ENCODE measurements at regions not wholly inside any gene's neighbourhood (a gene's known extent, or its start where the extent isn't known, plus 50 kb on each side); places are given as distances from the start of the nearest gene placed in this dataset.

- no peaks in the 10 kb centered on the region for H3K27me3 ChIP-seq (ENCODE audit: insufficient read depth, poor library complexity, severe bottlenecking)
- H3K4me3 ChIP-seq (replicated peaks; ENCODE audit: insufficient read depth, low read length), result no peak overlapping the region
- no peak for TF ChIP-seq POLR2AphosphoS5 (IDR thresholded peaks at IDR 0.05; ENCODE audit: low read depth)
- DNase-seq (ENCODE audit: low read depth in 1 of 2, low spot score in 1 of 2), result no peak
- H3K27ac ChIP-seq (replicated peaks), result no peak overlapping the region
These were observed 138.2 kb downstream of the PLCE1 start for GRCh38 chr10:94131885-94132284.

GRCh38 chr10:94133239-94133638, 139.5 kb downstream of the PLCE1 start:
- Histone ChIP-seq H3K27ac (replicated peaks) (no peak overlapping the region), H3K27me3 (ENCODE audit: insufficient read depth, poor library complexity, severe bottlenecking) (no peaks in the 10 kb centered on the region), H3K4me3 (replicated peaks; ENCODE audit: insufficient read depth, low read length) (no peak overlapping the region)
- TF ChIP-seq REST (IDR thresholded peaks at IDR 0.05; ENCODE audit: insufficient replicate concordance, low read depth) (no peak), POLR2AphosphoS5 (IDR thresholded peaks at IDR 0.05; ENCODE audit: low read depth) (no peak), GABPA (IDR thresholded peaks at IDR 0.05; ENCODE audit: low read depth) (no peak), SPI1 (IDR thresholded peaks at IDR 0.05; ENCODE audit: borderline replicate concordance, low read depth) (no peak), CTCF (IDR thresholded peaks at IDR 0.05; ENCODE audit: insufficient read depth, low read length) (no peak)
- no peak for DNase-seq (ENCODE audit: low read depth in 1 of 2, low spot score in 1 of 2)

GRCh38 chr10:94137747-94138146, 144.0 kb downstream of the PLCE1 start:
- H3K27ac ChIP-seq (replicated peaks), result no peak overlapping the region
- H3K27me3 ChIP-seq (ENCODE audit: insufficient read depth, poor library complexity, severe bottlenecking), result no peaks in the 10 kb centered on the region
- no peak overlapping the region for H3K4me3 ChIP-seq (replicated peaks; ENCODE audit: insufficient read depth, low read length)
- no peak for DNase-seq (ENCODE audit: low read depth in 1 of 2, low spot score in 1 of 2)
- TF ChIP-seq SPI1 (IDR thresholded peaks at IDR 0.05; ENCODE audit: borderline replicate concordance, low read depth) (no peak), CTCF (IDR thresholded peaks at IDR 0.05; ENCODE audit: insufficient read depth, low read length) (no peak), REST (IDR thresholded peaks at IDR 0.05; ENCODE audit: insufficient replicate concordance, low read depth) (no peak), POLR2AphosphoS5 (IDR thresholded peaks at IDR 0.05; ENCODE audit: low read depth) (no peak), GABPA (IDR thresholded peaks at IDR 0.05; ENCODE audit: low read depth) (no peak)

GRCh38 chr10:94138391-94138790, 144.7 kb downstream of the PLCE1 start:
- TF ChIP-seq SPI1 (IDR thresholded peaks at IDR 0.05; ENCODE audit: borderline replicate concordance, low read depth), result no peak
- TF ChIP-seq POLR2AphosphoS5 (IDR thresholded peaks at IDR 0.05; ENCODE audit: low read depth), result no peak
- TF ChIP-seq GABPA (IDR thresholded peaks at IDR 0.05; ENCODE audit: low read depth), result no peak
- no peak for TF ChIP-seq CTCF (IDR thresholded peaks at IDR 0.05; ENCODE audit: insufficient read depth, low read length)
- no peak for TF ChIP-seq REST (IDR thresholded peaks at IDR 0.05; ENCODE audit: insufficient replicate concordance, low read depth)
- no peak for DNase-seq (ENCODE audit: low read depth in 1 of 2, low spot score in 1 of 2)
- no peaks in the 10 kb centered on the region for H3K27me3 ChIP-seq (ENCODE audit: insufficient read depth, poor library complexity, severe bottlenecking)
- H3K27ac ChIP-seq (replicated peaks), result no peak overlapping the region
- no peak overlapping the region for H3K4me3 ChIP-seq (replicated peaks; ENCODE audit: insufficient read depth, low read length)
